Prostate gland (tissue), 2 donors: ENCODE measurements at regions not wholly inside any gene's neighbourhood (a gene's known extent, or its start where the extent isn't known, plus 50 kb on each side); places are given as distances from the start of the nearest gene placed in this dataset.

Experiments used
- CTCF ChIP-seq, 4 experiments: fragments of 200-600 bp in 2 of 4; fragments of 450-650 bp in 2 of 4; sonication (generic) in 2 of 4; IDR thresholded peaks; 1 replicate in 3 of 4; 2 replicates in 1 of 4; pipeline ENCODE4 v1.5.1; 2016 to 2019; ENCODE audit warnings: antibody characterized with exemption in 4 of 4, mild to moderate bottlenecking in 2 of 4, moderate library complexity in 2 of 4
- POLR2A ChIP-seq: fragments of 450-650 bp; IDR thresholded peaks from one replicate; pipeline ENCODE4 v1.6.1; 2016; ENCODE audit warnings: antibody characterized with exemption, mild to moderate bottlenecking

DNA sequence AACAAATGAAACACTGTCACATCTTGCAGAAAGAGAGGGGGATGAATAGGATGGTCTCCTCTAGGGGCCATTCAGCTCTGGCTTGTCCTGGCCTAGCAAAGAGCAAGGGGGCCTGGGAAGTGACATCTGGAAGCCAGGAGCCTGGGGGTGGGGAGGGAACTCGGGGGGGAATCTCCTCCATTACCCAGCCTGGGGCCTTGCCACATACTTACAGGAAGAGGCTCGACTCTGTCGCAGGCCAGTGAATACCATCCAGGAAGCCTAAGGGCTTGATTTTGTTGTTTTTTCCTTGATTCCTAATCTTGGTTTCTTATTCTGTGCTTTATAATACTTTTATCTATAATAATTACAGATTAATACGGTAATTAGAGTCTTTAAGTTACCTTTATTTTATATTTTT is 797.5 kb upstream of the ID2 start:
- TF ChIP-seq POLR2A (no peak), CTCF (IDR thresholded peaks at IDR 0.05) (no peak)
